LHCN-M2 (cell line): ENCODE measurements at regions not wholly inside any gene's neighbourhood (a gene's known extent, or its start where the extent isn't known, plus 50 kb on each side); places are given as distances from the start of the nearest gene placed in this dataset.
"Not testable (repeated sequence)": the region's sequence is repeated elsewhere in the genome, so short reads cannot be mapped to it uniquely, and the experiment has no call there.

Experiments
- DNase-seq: peaks from one replicate; pipeline ENCODE4 v3.0.0-alpha.2; 2012; ENCODE audit warnings: low read depth

GRCh38 chrX:148080593-148080992 lies 99.5 kb downstream of the FMR1NB start:
- DNase-seq: no peak

- DNase-seq: no peak
These were observed 103.5 kb downstream of the FMR1NB start for GRCh38 chrX:148084611-148085010.

- no peak for DNase-seq
These were observed 139.0 kb downstream of the FMR1NB start for GRCh38 chrX:148120151-148120550.

- DNase-seq: no peak
These were observed 140.0 kb downstream of the FMR1NB start for GRCh38 chrX:148120999-148121623.

- DNase-seq: not testable (repeated sequence)
These were observed 147.9 kb downstream of the FMR1NB start for GRCh38 chrX:148128872-148129505.

- DNase-seq: peak; percentile 5
These were observed 152.1 kb downstream of the FMR1NB start for GRCh38 chrX:148133105-148133725.

GRCh38 chrX:148134578-148134977 lies 153.4 kb downstream of the FMR1NB start:
- no peak for DNase-seq

- peak; percentile 5 for DNase-seq
These were observed 154.6 kb downstream of the FMR1NB start for GRCh38 chrX:148135738-148136137.

GRCh38 chrX:148146121-148146520 lies 165.0 kb downstream of the FMR1NB start:
- DNase-seq: no peak

- DNase-seq: no peak
These were observed 175.8 kb downstream of the FMR1NB start for GRCh38 chrX:148156986-148157385.

- no peak for DNase-seq
These were observed 178.7 kb downstream of the FMR1NB start for GRCh38 chrX:148159796-148160195.

- DNase-seq: no peak
These were observed 180.6 kb downstream of the FMR1NB start for GRCh38 chrX:148161701-148162100.

GRCh38 chrX:148185631-148186030 lies 204.5 kb downstream of the FMR1NB start:
- no peak for DNase-seq

- DNase-seq: no peak
These were observed 211.4 kb downstream of the FMR1NB start for GRCh38 chrX:148192547-148192946.

GRCh38 chrX:148193759-148194158 lies 212.6 kb downstream of the FMR1NB start:
- no peak for DNase-seq

GRCh38 chrX:148203531-148203930 lies 222.4 kb downstream of the FMR1NB start:
- no peak for DNase-seq

- no peak for DNase-seq
These were observed 223.1 kb downstream of the FMR1NB start for GRCh38 chrX:148204195-148204594.

GRCh38 chrX:148214786-148215185 lies 233.6 kb downstream of the FMR1NB start:
- DNase-seq: no peak

GRCh38 chrX:148215726-148216125 lies 234.6 kb downstream of the FMR1NB start:
- no peak for DNase-seq

GRCh38 chrX:148223361-148223760 lies 242.2 kb downstream of the FMR1NB start:
- peak; percentile 7 for DNase-seq

GRCh38 chrX:148228521-148228920 lies 247.4 kb downstream of the FMR1NB start:
- no peak for DNase-seq

GRCh38 chrX:148229801-148230303 lies 248.7 kb downstream of the FMR1NB start:
- DNase-seq: no peak

GRCh38 chrX:148259990-148260389 lies 240.4 kb upstream of the AFF2 start:
- DNase-seq: no peak
